ENCODE measurements at regions not wholly inside any gene's neighbourhood (a gene's known extent, or its start where the extent isn't known, plus 50 kb on each side); places are given as distances from the start of the nearest gene placed in this dataset.

DNA sequence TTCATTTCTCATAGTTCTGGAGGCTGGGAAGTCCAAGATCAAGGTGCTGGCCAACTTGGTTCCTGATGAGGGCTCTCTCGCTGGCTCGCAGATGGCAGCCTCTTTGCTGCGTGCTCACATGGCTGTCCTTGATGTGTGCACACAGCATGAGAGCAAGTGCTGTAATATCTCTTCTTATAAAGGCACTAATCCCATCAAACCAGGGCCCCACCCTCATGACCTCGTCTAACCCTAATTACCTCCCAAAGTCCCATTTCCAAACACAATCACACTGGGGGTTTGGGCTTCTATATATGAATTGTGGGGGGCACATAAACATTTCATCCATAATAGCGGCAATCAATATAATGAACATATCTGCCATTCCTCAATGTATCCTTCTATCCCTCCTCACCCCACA lies 1062.1 kb downstream of the BRD1 start:
- DNase-seq (ENCODE audit: low read depth in 1 of 2, low spot score in 1 of 2): no peak
- Histone ChIP-seq H3K4me3 (replicated peaks; ENCODE audit: insufficient read depth, low read length) (no peak overlapping the region), H3K27me3 (ENCODE audit: insufficient read depth, poor library complexity, severe bottlenecking) (no peaks in the 10 kb centered on the region), H3K27ac (replicated peaks) (no peak overlapping the region)
- no peak for TF ChIP-seq POLR2AphosphoS5 (IDR thresholded peaks at IDR 0.05; ENCODE audit: low read depth)
- no peak for TF ChIP-seq GABPA (IDR thresholded peaks at IDR 0.05; ENCODE audit: low read depth)
- TF ChIP-seq SPI1 (IDR thresholded peaks at IDR 0.05; ENCODE audit: borderline replicate concordance, low read depth): no peak
- no peak for TF ChIP-seq REST (IDR thresholded peaks at IDR 0.05; ENCODE audit: insufficient replicate concordance, low read depth)
- TF ChIP-seq, protein P1, sequence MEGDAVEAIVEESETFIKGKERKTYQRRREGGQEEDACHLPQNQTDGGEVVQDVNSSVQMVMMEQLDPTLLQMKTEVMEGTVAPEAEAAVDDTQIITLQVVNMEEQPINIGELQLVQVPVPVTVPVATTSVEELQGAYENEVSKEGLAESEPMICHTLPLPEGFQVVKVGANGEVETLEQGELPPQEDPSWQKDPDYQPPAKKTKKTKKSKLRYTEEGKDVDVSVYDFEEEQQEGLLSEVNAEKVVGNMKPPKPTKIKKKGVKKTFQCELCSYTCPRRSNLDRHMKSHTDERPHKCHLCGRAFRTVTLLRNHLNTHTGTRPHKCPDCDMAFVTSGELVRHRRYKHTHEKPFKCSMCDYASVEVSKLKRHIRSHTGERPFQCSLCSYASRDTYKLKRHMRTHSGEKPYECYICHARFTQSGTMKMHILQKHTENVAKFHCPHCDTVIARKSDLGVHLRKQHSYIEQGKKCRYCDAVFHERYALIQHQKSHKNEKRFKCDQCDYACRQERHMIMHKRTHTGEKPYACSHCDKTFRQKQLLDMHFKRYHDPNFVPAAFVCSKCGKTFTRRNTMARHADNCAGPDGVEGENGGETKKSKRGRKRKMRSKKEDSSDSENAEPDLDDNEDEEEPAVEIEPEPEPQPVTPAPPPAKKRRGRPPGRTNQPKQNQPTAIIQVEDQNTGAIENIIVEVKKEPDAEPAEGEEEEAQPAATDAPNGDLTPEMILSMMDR (IDR thresholded peaks at IDR 0.05; ENCODE audit: insufficient read depth, low read length): no peak

DNA sequence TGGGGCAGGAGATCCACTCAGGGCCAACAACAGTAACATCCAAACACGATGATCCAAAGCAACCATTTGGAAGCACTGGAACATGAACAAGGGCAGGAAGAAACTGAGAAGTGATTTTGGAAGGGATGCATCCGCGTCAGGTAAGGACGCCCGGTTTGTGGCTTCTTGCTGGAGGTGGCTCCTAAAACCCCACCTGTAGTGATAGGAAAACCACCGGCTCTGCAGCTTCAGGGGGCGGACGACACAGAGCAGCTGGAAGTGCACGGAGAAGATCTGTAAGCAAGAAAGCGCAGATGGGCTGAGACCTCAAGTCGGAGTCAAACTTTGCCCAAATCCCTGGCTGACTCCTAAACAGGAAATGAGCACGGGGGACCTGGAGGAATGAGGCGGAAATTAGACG lies 1066.1 kb downstream of the BRD1 start:
- Histone ChIP-seq H3K27ac (replicated peaks) (no peak overlapping the region), H3K27me3 (ENCODE audit: insufficient read depth, poor library complexity, severe bottlenecking) (no peaks in the 10 kb centered on the region), H3K4me3 (replicated peaks; ENCODE audit: insufficient read depth, low read length) (no peak overlapping the region)
- DNase-seq (ENCODE audit: low read depth in 1 of 2, low spot score in 1 of 2): no peak
- no peak for TF ChIP-seq REST (IDR thresholded peaks at IDR 0.05; ENCODE audit: insufficient replicate concordance, low read depth)
- no peak for TF ChIP-seq GABPA (IDR thresholded peaks at IDR 0.05; ENCODE audit: low read depth)
- TF ChIP-seq POLR2AphosphoS5 (IDR thresholded peaks at IDR 0.05; ENCODE audit: low read depth): no peak
- TF ChIP-seq, protein P1 (IDR thresholded peaks at IDR 0.05; ENCODE audit: insufficient read depth, low read length): no peak
- TF ChIP-seq SPI1 (IDR thresholded peaks at IDR 0.05; ENCODE audit: borderline replicate concordance, low read depth): no peak

- no peak for TF ChIP-seq SPI1 (IDR thresholded peaks at IDR 0.05; ENCODE audit: borderline replicate concordance, low read depth)
- no peak for TF ChIP-seq GABPA (IDR thresholded peaks at IDR 0.05; ENCODE audit: low read depth)
- TF ChIP-seq, protein P1 (IDR thresholded peaks at IDR 0.05; ENCODE audit: insufficient read depth, low read length): no peak
- Histone ChIP-seq H3K27me3 (ENCODE audit: insufficient read depth, poor library complexity, severe bottlenecking) (no peaks in the 10 kb centered on the region), H3K27ac (replicated peaks) (no peak overlapping the region), H3K4me3 (replicated peaks; ENCODE audit: insufficient read depth, low read length) (no peak overlapping the region)
- no peak for DNase-seq (ENCODE audit: low read depth in 1 of 2, low spot score in 1 of 2)
These were observed 1066.9 kb downstream of the BRD1 start for GRCh38 chr22:48760481-48761390.

Data from HL-60 (cell line).